ENCODE measurements at regions not wholly inside any gene's neighbourhood (a gene's known extent, or its start where the extent isn't known, plus 50 kb on each side); places are given as distances from the start of the nearest gene placed in this dataset.
A peak's percentile ranks its signal among the peaks of the same experiment; 100 is the strongest.

GRCh38 chr6:21398741-21399325 lies 194.7 kb upstream of the SOX4 start:
- 62% methylated on average over 10 of the region's 10 CpGs for WGBS
- Histone ChIP-seq H3K4me1 (ENCODE audit: insufficient read depth, low read length) (no peaks in the 10 kb centered on the region; the same call in 1 of the 2 replicates), H3K9me3 (ENCODE audit: insufficient read depth, low read depth, low read length) (no peaks in the 10 kb centered on the region), H3K27me3 (ENCODE audit: insufficient read depth, low read length) (no peaks in the 10 kb centered on the region), H3K27ac (ENCODE audit: low read depth, low read length) (no peak overlapping the region), H3K36me3 (ENCODE audit: insufficient read depth, low read length) (no peaks in the 10 kb centered on the region), H3K4me3 (ENCODE audit: low read length) (no peak overlapping the region), H3K9ac (ENCODE audit: low read depth, low read length) (no peak overlapping the region)

DNA sequence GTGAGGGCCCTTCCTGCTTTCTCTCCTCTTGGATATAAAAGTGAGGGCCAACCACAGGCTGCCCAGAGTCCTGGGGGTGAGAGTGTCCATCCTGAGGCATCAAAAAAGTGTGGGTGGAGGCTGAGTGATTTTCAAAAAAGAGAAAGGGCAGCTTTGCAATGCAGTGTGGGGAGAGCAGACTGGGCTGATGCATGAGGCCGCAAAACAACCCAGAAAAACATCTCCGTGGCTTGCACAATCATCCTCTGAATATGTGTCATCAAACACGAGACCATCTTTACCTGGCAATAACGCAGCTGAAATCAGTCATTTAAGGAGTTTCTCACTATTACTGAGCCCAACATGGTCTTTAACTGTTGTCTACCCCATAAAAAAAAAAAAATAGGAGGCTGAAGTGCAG lies 191.2 kb upstream of the SOX4 start:
- Histone ChIP-seq H3K4me1 (ENCODE audit: insufficient read depth, low read length) (no peaks in the 10 kb centered on the region; the same call in 1 of the 2 replicates), H3K9ac (ENCODE audit: low read depth, low read length) (no peak overlapping the region), H3K4me3 (ENCODE audit: low read length) (no peak overlapping the region), H3K27ac (ENCODE audit: low read depth, low read length) (no peak overlapping the region), H3K27me3 (ENCODE audit: insufficient read depth, low read length) (no peaks in the 10 kb centered on the region), H3K9me3 (ENCODE audit: insufficient read depth, low read depth, low read length) (no peaks in the 10 kb centered on the region), H3K36me3 (ENCODE audit: insufficient read depth, low read length) (no peaks in the 10 kb centered on the region)
- 95% methylated on average over 4 of the region's 4 CpGs for WGBS

DNA sequence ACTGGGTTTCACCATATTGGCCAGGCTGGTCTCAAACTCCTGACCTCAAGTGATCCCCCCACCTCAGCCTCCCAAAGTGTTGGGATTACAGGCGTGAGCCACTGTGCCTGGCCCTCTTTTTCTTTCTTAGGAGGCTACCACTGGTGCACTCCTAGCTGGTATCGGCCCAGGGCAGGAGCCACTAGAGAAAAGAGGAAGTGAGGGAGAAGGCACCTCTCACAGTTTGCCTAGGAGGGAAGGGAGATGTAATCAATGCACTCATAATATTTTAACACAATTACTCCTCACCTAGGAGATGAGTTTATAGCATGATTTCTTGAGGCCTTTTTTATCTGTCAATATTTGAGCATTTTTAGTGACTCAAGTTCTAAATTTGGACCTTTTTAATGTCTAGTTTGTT lies 189.0 kb upstream of the SOX4 start:
- no peaks in the 10 kb centered on the region for H3K27me3 ChIP-seq (ENCODE audit: insufficient read depth, low read length)
- no peaks in the 10 kb centered on the region for H3K4me1 ChIP-seq (ENCODE audit: insufficient read depth, low read length)
- no peak overlapping the region for H3K27ac ChIP-seq (ENCODE audit: low read depth, low read length)
- H3K4me3 ChIP-seq (ENCODE audit: low read length): no peak overlapping the region
- H3K9me3 ChIP-seq (ENCODE audit: insufficient read depth, low read depth, low read length): no peaks in the 10 kb centered on the region
- 81% methylated on average over 1 of the region's 2 CpGs for WGBS
- no peaks in the 10 kb centered on the region for H3K36me3 ChIP-seq (ENCODE audit: insufficient read depth, low read length)
- no peak overlapping the region for H3K9ac ChIP-seq (ENCODE audit: low read depth, low read length)

DNA sequence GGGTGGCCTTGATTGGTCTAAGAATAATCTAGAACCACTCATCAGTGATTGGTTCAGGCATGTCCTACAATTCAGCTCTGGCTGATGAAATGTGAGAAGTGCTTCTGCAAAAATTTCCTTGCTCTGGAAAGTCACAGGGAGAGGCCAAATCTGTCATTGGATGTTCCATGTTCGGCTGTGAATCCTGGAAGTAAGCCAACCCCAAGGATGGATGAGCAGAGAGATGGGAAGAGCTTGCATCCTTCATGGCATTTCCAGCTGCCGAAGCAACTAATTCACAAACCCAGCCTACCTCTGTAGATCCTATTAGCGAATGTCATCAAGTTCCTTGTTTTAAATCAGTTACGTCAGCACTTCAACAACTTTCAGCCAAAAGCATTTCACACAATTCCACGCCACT lies 187.2 kb upstream of the SOX4 start:
- no peaks in the 10 kb centered on the region for H3K4me1 ChIP-seq (ENCODE audit: insufficient read depth, low read length)
- no peaks in the 10 kb centered on the region for H3K9me3 ChIP-seq (ENCODE audit: insufficient read depth, low read depth, low read length)
- no peaks in the 10 kb centered on the region for H3K36me3 ChIP-seq (ENCODE audit: insufficient read depth, low read length)
- H3K4me3 ChIP-seq (ENCODE audit: low read length): no peak overlapping the region
- no peak overlapping the region for H3K9ac ChIP-seq (ENCODE audit: low read depth, low read length)
- H3K27ac ChIP-seq (ENCODE audit: low read depth, low read length): no peak overlapping the region
- H3K27me3 ChIP-seq (ENCODE audit: insufficient read depth, low read length): no peaks in the 10 kb centered on the region
- 96% methylated on average over 5 of the region's 5 CpGs for WGBS

DNA sequence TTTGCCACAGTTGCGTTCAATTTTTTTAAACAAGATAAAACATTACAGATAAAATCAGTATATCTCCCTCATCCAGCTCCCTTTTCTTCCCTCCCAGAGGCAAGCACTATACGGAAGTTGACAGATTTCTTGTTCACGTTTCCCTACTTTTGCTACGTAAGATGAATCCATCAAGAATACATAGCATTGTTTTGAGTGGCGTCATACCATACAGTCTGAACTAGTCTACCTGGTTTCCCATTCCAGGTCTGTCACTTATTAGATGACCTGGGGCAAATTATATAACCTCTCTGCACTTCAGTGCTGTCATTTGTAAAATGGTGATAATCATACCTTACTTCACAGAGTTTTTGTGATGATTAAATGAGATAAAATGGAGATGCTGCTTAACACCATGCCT lies 184.3 kb upstream of the SOX4 start:
- Histone ChIP-seq H3K36me3 (ENCODE audit: insufficient read depth, low read length) (no peaks in the 10 kb centered on the region), H3K4me3 (ENCODE audit: low read length) (no peak overlapping the region), H3K4me1 (ENCODE audit: insufficient read depth, low read length) (no peaks in the 10 kb centered on the region), H3K27me3 (ENCODE audit: insufficient read depth, low read length) (no peaks in the 10 kb centered on the region), H3K9ac (ENCODE audit: low read depth, low read length) (no peak overlapping the region), H3K9me3 (ENCODE audit: insufficient read depth, low read depth, low read length) (no peaks in the 10 kb centered on the region), H3K27ac (ENCODE audit: low read depth, low read length) (no peak overlapping the region)
- WGBS: 91% methylated on average over 5 of the region's 5 CpGs

DNA sequence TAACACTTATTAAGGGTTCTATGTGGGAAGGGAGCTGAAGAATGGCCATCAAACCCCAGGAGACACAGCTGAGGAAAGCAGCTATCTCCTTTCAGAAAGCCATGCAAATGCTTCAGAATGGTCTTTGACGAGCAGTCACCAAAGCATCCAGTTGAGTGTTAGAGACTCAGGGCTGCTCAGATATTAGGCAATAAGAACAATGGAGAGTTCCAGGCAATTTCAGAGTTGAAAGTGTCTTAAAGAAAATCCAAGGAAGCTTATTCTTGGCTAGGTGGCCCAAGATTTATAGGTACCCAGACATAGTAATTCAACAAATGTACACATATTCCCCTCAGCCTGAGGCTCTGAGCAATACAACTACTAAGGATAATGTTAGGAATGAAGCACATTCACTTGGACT lies 180.1 kb upstream of the SOX4 start:
- Histone ChIP-seq H3K4me1 (ENCODE audit: insufficient read depth, low read length) (no peaks in the 10 kb centered on the region), H3K9ac (ENCODE audit: low read depth, low read length) (no peak overlapping the region), H3K4me3 (ENCODE audit: low read length) (no peak overlapping the region), H3K27ac (ENCODE audit: low read depth, low read length) (no peak overlapping the region), H3K27me3 (ENCODE audit: insufficient read depth, low read length) (no peaks in the 10 kb centered on the region), H3K36me3 (ENCODE audit: insufficient read depth, low read length) (no peaks in the 10 kb centered on the region), H3K9me3 (ENCODE audit: insufficient read depth, low read depth, low read length) (no peaks in the 10 kb centered on the region)
- WGBS: 50% methylated on average over 1 of the region's 1 CpG

DNA sequence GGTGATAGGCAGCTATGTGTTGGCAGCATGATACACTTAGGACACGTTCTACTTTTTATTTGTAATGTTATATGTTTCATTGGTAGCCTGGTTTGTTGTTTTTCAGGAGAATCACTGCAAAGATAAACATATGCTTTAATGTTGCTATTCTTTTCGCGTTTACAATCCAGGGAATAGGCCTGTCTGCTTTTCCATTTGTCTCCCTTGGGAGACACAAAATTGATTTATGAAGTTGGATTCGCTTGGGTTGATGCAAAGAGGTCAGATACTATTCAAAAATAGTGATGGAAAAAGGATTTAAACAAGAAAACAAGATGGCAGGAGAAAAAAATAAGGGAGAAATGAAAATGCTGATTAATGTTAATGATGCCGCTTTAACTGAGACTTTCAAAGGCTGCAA lies 179.5 kb upstream of the SOX4 start:
- Histone ChIP-seq H3K27me3 (ENCODE audit: insufficient read depth, low read length) (no peaks in the 10 kb centered on the region), H3K4me1 (ENCODE audit: insufficient read depth, low read length) (no peaks in the 10 kb centered on the region), H3K27ac (ENCODE audit: low read depth, low read length) (no peak overlapping the region), H3K4me3 (ENCODE audit: low read length) (no peak overlapping the region), H3K36me3 (ENCODE audit: insufficient read depth, low read length) (no peaks in the 10 kb centered on the region), H3K9me3 (ENCODE audit: insufficient read depth, low read depth, low read length) (no peaks in the 10 kb centered on the region), H3K9ac (ENCODE audit: low read depth, low read length) (no peak overlapping the region)
- WGBS: 90% methylated on average over 5 of the region's 5 CpGs

GRCh38 chr6:21420146-21420878 lies 173.2 kb upstream of the SOX4 start:
- Histone ChIP-seq H3K4me3 (ENCODE audit: low read length) (no peak overlapping the region), H3K27ac (ENCODE audit: low read depth, low read length) (no peak overlapping the region), H3K9me3 (ENCODE audit: insufficient read depth, low read depth, low read length) (no peaks in the 10 kb centered on the region), H3K27me3 (ENCODE audit: insufficient read depth, low read length) (no peaks in the 10 kb centered on the region), H3K9ac (ENCODE audit: low read depth, low read length) (no peak overlapping the region), H3K36me3 (ENCODE audit: insufficient read depth, low read length) (no peaks in the 10 kb centered on the region), H3K4me1 (ENCODE audit: insufficient read depth, low read length) (peaks cover 8% of the 10 kb centered on the region; the same call in 1 of the 2 replicates)
- WGBS: 85% methylated on average over 3 of the region's 3 CpGs

DNA sequence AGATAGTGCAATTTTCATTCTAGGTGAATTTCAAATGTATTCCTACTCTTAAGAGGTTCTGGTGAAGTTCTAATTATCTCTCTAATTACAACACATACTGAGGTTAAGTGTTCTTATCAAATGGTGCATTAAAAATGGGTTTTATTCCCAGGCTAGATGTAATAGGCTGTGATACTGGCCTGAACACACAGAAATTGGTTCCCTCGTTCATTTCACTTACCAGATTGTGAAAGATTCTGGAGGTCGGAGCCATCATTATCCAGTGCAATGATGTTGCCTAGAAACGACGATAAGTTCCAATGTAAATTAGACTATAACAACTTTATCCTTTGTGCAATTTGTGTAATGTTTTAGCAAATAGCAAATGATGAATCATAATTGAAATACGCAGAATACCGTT lies 172.6 kb upstream of the SOX4 start:
- H3K4me3 ChIP-seq (ENCODE audit: low read length): no peak overlapping the region
- no peaks in the 10 kb centered on the region for H3K36me3 ChIP-seq (ENCODE audit: insufficient read depth, low read length)
- no peaks in the 10 kb centered on the region for H3K27me3 ChIP-seq (ENCODE audit: insufficient read depth, low read length)
- H3K4me1 ChIP-seq (ENCODE audit: insufficient read depth, low read length): peaks cover 8% of the 10 kb centered on the region; the same call in 1 of the 2 replicates
- H3K27ac ChIP-seq (ENCODE audit: low read depth, low read length): no peak overlapping the region
- H3K9me3 ChIP-seq (ENCODE audit: insufficient read depth, low read depth, low read length): peaks cover 3% of the 10 kb centered on the region; the same call in 1 of the 2 replicates
- WGBS: 91% methylated on average over 6 of the region's 6 CpGs
- H3K9ac ChIP-seq (ENCODE audit: low read depth, low read length): no peak overlapping the region

- H3K4me3 ChIP-seq (ENCODE audit: low read length): peak overlapping the region; percentile 34; the same call in 1 of the 2 replicates
- 76% methylated on average over 21 of the region's 21 CpGs for WGBS
- peaks cover 9% of the 10 kb centered on the region; the same call in 1 of the 2 replicates for H3K9me3 ChIP-seq (ENCODE audit: insufficient read depth, low read depth, low read length)
- H3K9ac ChIP-seq (ENCODE audit: low read depth, low read length): no peak overlapping the region; the same call in 1 of the 2 replicates
- H3K27ac ChIP-seq (ENCODE audit: low read depth, low read length): no peak overlapping the region
- H3K4me1 ChIP-seq (ENCODE audit: insufficient read depth, low read length): peaks cover 8% of the 10 kb centered on the region; the same call in 1 of the 2 replicates
- no peaks in the 10 kb centered on the region for H3K27me3 ChIP-seq (ENCODE audit: insufficient read depth, low read length)
- H3K36me3 ChIP-seq (ENCODE audit: insufficient read depth, low read length): no peaks in the 10 kb centered on the region
Observed at GRCh38 chr6:21423106-21423854, 170.3 kb upstream of the SOX4 start.

DNA sequence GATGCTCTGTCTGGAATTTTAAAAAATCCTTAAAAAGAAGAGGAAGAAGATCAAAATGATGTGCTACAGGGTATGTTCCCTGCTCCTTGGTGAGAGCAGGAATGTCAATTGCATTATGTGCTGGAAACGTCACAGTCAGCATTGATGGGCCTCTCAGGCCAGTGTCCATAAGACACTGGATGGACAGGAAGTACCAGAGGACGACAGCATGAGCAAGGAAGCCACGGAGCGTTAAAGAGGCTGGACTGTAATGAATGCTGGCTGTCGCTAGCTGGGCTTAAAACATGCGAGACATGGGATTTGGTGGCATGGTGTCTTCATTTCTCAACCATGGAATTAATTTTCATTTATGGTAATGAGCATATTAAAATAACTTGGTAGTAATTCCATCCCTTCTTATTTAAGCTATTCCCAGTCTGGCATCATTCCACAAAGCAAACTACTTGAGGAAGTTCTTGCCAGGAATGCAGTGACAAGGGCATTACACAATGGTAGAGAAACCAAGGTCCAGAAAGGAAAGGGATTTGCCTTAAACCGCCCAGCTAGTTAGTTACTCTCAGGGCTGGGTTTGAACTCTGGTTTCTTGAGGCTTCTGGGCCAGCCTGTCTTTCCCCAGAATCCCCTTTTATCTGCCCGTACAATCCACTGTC lies 166.6 kb upstream of the SOX4 start:
- no peaks in the 10 kb centered on the region for H3K27me3 ChIP-seq (ENCODE audit: insufficient read depth, low read length)
- H3K4me1 ChIP-seq (ENCODE audit: insufficient read depth, low read length): peaks cover 8% of the 10 kb centered on the region; the same call in 1 of the 2 replicates
- 94% methylated on average over 7 of the region's 8 CpGs for WGBS

More for the DNA sequence above, 166.6 kb upstream of the SOX4 start:
- no peak overlapping the region for H3K27ac ChIP-seq (ENCODE audit: low read depth, low read length)
- H3K9ac ChIP-seq (ENCODE audit: low read depth, low read length): no peak overlapping the region
- peaks cover 9% of the 10 kb centered on the region; the same call in 1 of the 2 replicates for H3K9me3 ChIP-seq (ENCODE audit: insufficient read depth, low read depth, low read length)
- H3K4me3 ChIP-seq (ENCODE audit: low read length): no peak overlapping the region
- H3K36me3 ChIP-seq (ENCODE audit: insufficient read depth, low read length): no peaks in the 10 kb centered on the region

All from HUES64 (cell line).